ENCODE measurements at regions not wholly inside any gene's neighbourhood (a gene's known extent, or its start where the extent isn't known, plus 50 kb on each side); places are given as distances from the start of the nearest gene placed in this dataset.

- Histone ChIP-seq H3K9ac (ENCODE audit: low read depth, low read length) (no peak overlapping the region), H3K36me3 (ENCODE audit: insufficient read depth, low read length) (no peaks in the 10 kb centered on the region), H3K27me3 (ENCODE audit: insufficient read depth, low read length) (no peaks in the 10 kb centered on the region), H3K4me3 (ENCODE audit: low read length) (no peak overlapping the region), H3K4me1 (ENCODE audit: insufficient read depth, low read length) (peaks cover 30% of the 10 kb centered on the region), H3K27ac (ENCODE audit: low read depth, low read length) (no peak overlapping the region), H3K9me3 (ENCODE audit: insufficient read depth, low read depth, low read length) (no peaks in the 10 kb centered on the region)
- WGBS: 74% methylated on average over 8 of the region's 8 CpGs
These were observed 70.1 kb upstream of the RAPGEF1 start for GRCh38 chr9:131809941-131810344.

GRCh38 chr9:131808291-131808690 lies 68.4 kb upstream of the RAPGEF1 start:
- H3K27me3 ChIP-seq (ENCODE audit: insufficient read depth, low read length): no peaks in the 10 kb centered on the region

GRCh38 chr9:131807144-131807983 lies 67.5 kb upstream of the RAPGEF1 start:
- Histone ChIP-seq H3K9ac (ENCODE audit: low read depth, low read length) (no peak overlapping the region), H3K9me3 (ENCODE audit: insufficient read depth, low read depth, low read length) (no peaks in the 10 kb centered on the region), H3K4me1 (ENCODE audit: insufficient read depth, low read length) (peaks cover 30% of the 10 kb centered on the region), H3K27ac (ENCODE audit: low read depth, low read length) (peak overlapping the region; percentile 42; the same call in 1 of the 2 replicates), H3K36me3 (ENCODE audit: insufficient read depth, low read length) (no peaks in the 10 kb centered on the region), H3K27me3 (ENCODE audit: insufficient read depth, low read length) (no peaks in the 10 kb centered on the region), H3K4me3 (ENCODE audit: low read length) (peak overlapping the region; percentile 46)
- 7% methylated on average over 14 of the region's 19 CpGs for WGBS

More at GRCh38 chr9:131808291-131808690, 68.4 kb upstream of the RAPGEF1 start:
- no peak overlapping the region for H3K4me3 ChIP-seq (ENCODE audit: low read length)
- no peaks in the 10 kb centered on the region for H3K9me3 ChIP-seq (ENCODE audit: insufficient read depth, low read depth, low read length)
- H3K9ac ChIP-seq (ENCODE audit: low read depth, low read length): no peak overlapping the region
- no peaks in the 10 kb centered on the region for H3K36me3 ChIP-seq (ENCODE audit: insufficient read depth, low read length)
- 88% methylated on average over 6 of the region's 7 CpGs for WGBS
- peaks cover 30% of the 10 kb centered on the region for H3K4me1 ChIP-seq (ENCODE audit: insufficient read depth, low read length)
- no peak overlapping the region for H3K27ac ChIP-seq (ENCODE audit: low read depth, low read length)

GRCh38 chr9:131805803-131806202 lies 65.9 kb upstream of the RAPGEF1 start:
- H3K9ac ChIP-seq (ENCODE audit: low read depth, low read length): no peak overlapping the region
- H3K36me3 ChIP-seq (ENCODE audit: insufficient read depth, low read length): no peaks in the 10 kb centered on the region
- H3K27me3 ChIP-seq (ENCODE audit: insufficient read depth, low read length): no peaks in the 10 kb centered on the region
- WGBS: 84% methylated on average over 8 of the region's 8 CpGs
- no peak overlapping the region for H3K4me3 ChIP-seq (ENCODE audit: low read length)
- H3K9me3 ChIP-seq (ENCODE audit: insufficient read depth, low read depth, low read length): no peaks in the 10 kb centered on the region
- H3K27ac ChIP-seq (ENCODE audit: low read depth, low read length): no peak overlapping the region
- peaks cover 28% of the 10 kb centered on the region for H3K4me1 ChIP-seq (ENCODE audit: insufficient read depth, low read length)

GRCh38 chr9:131804826-131805225 lies 65.0 kb upstream of the RAPGEF1 start:
- Histone ChIP-seq H3K9ac (ENCODE audit: low read depth, low read length) (no peak overlapping the region), H3K4me1 (ENCODE audit: insufficient read depth, low read length) (peaks cover 20% of the 10 kb centered on the region), H3K36me3 (ENCODE audit: insufficient read depth, low read length) (no peaks in the 10 kb centered on the region), H3K4me3 (ENCODE audit: low read length) (no peak overlapping the region), H3K27ac (ENCODE audit: low read depth, low read length) (no peak overlapping the region), H3K27me3 (ENCODE audit: insufficient read depth, low read length) (no peaks in the 10 kb centered on the region), H3K9me3 (ENCODE audit: insufficient read depth, low read depth, low read length) (no peaks in the 10 kb centered on the region)
- WGBS: 74% methylated on average over 3 of the region's 3 CpGs

- WGBS: 96% methylated on average over 4 of the region's 4 CpGs
- H3K27ac ChIP-seq (ENCODE audit: low read depth, low read length): no peak overlapping the region
- H3K9ac ChIP-seq (ENCODE audit: low read depth, low read length): no peak overlapping the region
- H3K4me1 ChIP-seq (ENCODE audit: insufficient read depth, low read length): peaks cover 20% of the 10 kb centered on the region
- no peak overlapping the region for H3K4me3 ChIP-seq (ENCODE audit: low read length)
- no peaks in the 10 kb centered on the region for H3K36me3 ChIP-seq (ENCODE audit: insufficient read depth, low read length)
- H3K27me3 ChIP-seq (ENCODE audit: insufficient read depth, low read length): no peaks in the 10 kb centered on the region
- no peaks in the 10 kb centered on the region for H3K9me3 ChIP-seq (ENCODE audit: insufficient read depth, low read depth, low read length)
These were observed 64.0 kb upstream of the RAPGEF1 start for GRCh38 chr9:131803758-131804411.

GRCh38 chr9:131801810-131802209 lies 61.9 kb upstream of the RAPGEF1 start:
- no peaks in the 10 kb centered on the region for H3K27me3 ChIP-seq (ENCODE audit: insufficient read depth, low read length)
- H3K4me3 ChIP-seq (ENCODE audit: low read length): no peak overlapping the region
- H3K4me1 ChIP-seq (ENCODE audit: insufficient read depth, low read length): peaks cover 7% of the 10 kb centered on the region
- no peaks in the 10 kb centered on the region for H3K9me3 ChIP-seq (ENCODE audit: insufficient read depth, low read depth, low read length)
- 34% methylated on average over 8 of the region's 8 CpGs for WGBS
- H3K9ac ChIP-seq (ENCODE audit: low read depth, low read length): no peak overlapping the region
- no peaks in the 10 kb centered on the region for H3K36me3 ChIP-seq (ENCODE audit: insufficient read depth, low read length)
- H3K27ac ChIP-seq (ENCODE audit: low read depth, low read length): no peak overlapping the region

- Histone ChIP-seq H3K36me3 (ENCODE audit: insufficient read depth, low read length) (no peaks in the 10 kb centered on the region), H3K4me1 (ENCODE audit: insufficient read depth, low read length) (no peaks in the 10 kb centered on the region), H3K9ac (ENCODE audit: low read depth, low read length) (no peak overlapping the region), H3K27ac (ENCODE audit: low read depth, low read length) (no peak overlapping the region), H3K4me3 (ENCODE audit: low read length) (no peak overlapping the region), H3K27me3 (ENCODE audit: insufficient read depth, low read length) (no peaks in the 10 kb centered on the region), H3K9me3 (ENCODE audit: insufficient read depth, low read depth, low read length) (no peaks in the 10 kb centered on the region)
- 82% methylated on average over 2 of the region's 2 CpGs for WGBS
These were observed 61.0 kb upstream of the RAPGEF1 start for GRCh38 chr9:131800843-131801242.

- H3K4me1 ChIP-seq (ENCODE audit: insufficient read depth, low read length): no peaks in the 10 kb centered on the region
- H3K4me3 ChIP-seq (ENCODE audit: low read length): no peak overlapping the region
- H3K9ac ChIP-seq (ENCODE audit: low read depth, low read length): no peak overlapping the region
- no peaks in the 10 kb centered on the region for H3K27me3 ChIP-seq (ENCODE audit: insufficient read depth, low read length)
- no peaks in the 10 kb centered on the region for H3K36me3 ChIP-seq (ENCODE audit: insufficient read depth, low read length)
- H3K9me3 ChIP-seq (ENCODE audit: insufficient read depth, low read depth, low read length): no peaks in the 10 kb centered on the region
- no peak overlapping the region for H3K27ac ChIP-seq (ENCODE audit: low read depth, low read length)
- WGBS: 83% methylated on average over 2 of the region's 2 CpGs
These were observed 60.5 kb upstream of the RAPGEF1 start for GRCh38 chr9:131800366-131800765.

- Histone ChIP-seq H3K36me3 (ENCODE audit: insufficient read depth, low read length) (no peaks in the 10 kb centered on the region), H3K9ac (ENCODE audit: low read depth, low read length) (no peak overlapping the region), H3K27ac (ENCODE audit: low read depth, low read length) (no peak overlapping the region), H3K27me3 (ENCODE audit: insufficient read depth, low read length) (no peaks in the 10 kb centered on the region), H3K9me3 (ENCODE audit: insufficient read depth, low read depth, low read length) (no peaks in the 10 kb centered on the region), H3K4me3 (ENCODE audit: low read length) (no peak overlapping the region), H3K4me1 (ENCODE audit: insufficient read depth, low read length) (peaks cover 5% of the 10 kb centered on the region; the same call in 1 of the 2 replicates)
- 52% methylated on average over 8 of the region's 8 CpGs for WGBS
These were observed 59.4 kb upstream of the RAPGEF1 start for GRCh38 chr9:131799177-131799823.

GRCh38 chr9:131798246-131798645 lies 58.4 kb upstream of the RAPGEF1 start:
- no peaks in the 10 kb centered on the region for H3K9me3 ChIP-seq (ENCODE audit: insufficient read depth, low read depth, low read length)
- no peak overlapping the region for H3K9ac ChIP-seq (ENCODE audit: low read depth, low read length)
- no peaks in the 10 kb centered on the region for H3K36me3 ChIP-seq (ENCODE audit: insufficient read depth, low read length)
- no peak overlapping the region for H3K4me3 ChIP-seq (ENCODE audit: low read length)
- H3K27ac ChIP-seq (ENCODE audit: low read depth, low read length): no peak overlapping the region
- WGBS: 67% methylated on average over 7 of the region's 7 CpGs
- peaks cover 5% of the 10 kb centered on the region; the same call in 1 of the 2 replicates for H3K4me1 ChIP-seq (ENCODE audit: insufficient read depth, low read length)
- no peaks in the 10 kb centered on the region for H3K27me3 ChIP-seq (ENCODE audit: insufficient read depth, low read length)
